DND-41 (cell line): ENCODE measurements at regions not wholly inside any gene's neighbourhood (a gene's known extent, or its start where the extent isn't known, plus 50 kb on each side); places are given as distances from the start of the nearest gene placed in this dataset.

Experiments used
- ATAC-seq: fragments of 200-7000 bp; cut with Tn5 transposase; 3 replicates; pipeline ENCODE4 v1.9.1; 2021; ENCODE audit warnings: low read depth; ENCODE audit not compliant: insufficient read depth
- DNase-seq: peaks from one replicate; pipeline ENCODE4 v3.0.0-alpha.2; 2020
- H2AFZ ChIP-seq: 2 replicates; pipeline ENCODE4 v1.6.0; 2012; ENCODE audit warnings: low read depth, low read length
- H3K27ac ChIP-seq: 2 replicates; pipeline ENCODE4 v1.5.1; 2012; ENCODE audit warnings: low read length, inconsistent platforms
- H3K27me3 ChIP-seq: fragments of 200-600 bp; sonication (generic); 2 replicates; pipeline ENCODE4 v1.6.0; 2012; ENCODE audit warnings: low read length, mild to moderate bottlenecking, inconsistent platforms; ENCODE audit not compliant: insufficient read depth, poor library complexity
- H3K36me3 ChIP-seq: 2 replicates; pipeline ENCODE4 v1.5.1; 2012; ENCODE audit warnings: low read length, inconsistent platforms; ENCODE audit not compliant: insufficient read depth
- H3K4me1 ChIP-seq: 2 replicates; pipeline ENCODE4 v1.5.1; 2012; ENCODE audit warnings: mild to moderate bottlenecking, low read length; ENCODE audit not compliant: insufficient read depth
- H3K4me2 ChIP-seq: 2 replicates; pipeline ENCODE4 v1.6.0; 2012; ENCODE audit warnings: mild to moderate bottlenecking, moderate library complexity, low read length, inconsistent platforms; ENCODE audit not compliant: insufficient read depth
- H3K4me3 ChIP-seq, 2 experiments: fragments of 200-600 bp in 1 of 2; shearing (Covaris generic) in 1 of 2; 2 replicates each; pipeline ENCODE4 v1.5.1; 2012 to 2016; ENCODE audit warnings: inconsistent platforms in 2 of 2, low read length in 2 of 2, mild to moderate bottlenecking in 2 of 2, low read depth in 1 of 2, moderate library complexity in 1 of 2
- H3K79me2 ChIP-seq: 2 replicates; pipeline ENCODE4 v1.6.0; 2012; ENCODE audit warnings: low read length, inconsistent platforms; ENCODE audit not compliant: insufficient read depth
- H3K9ac ChIP-seq: 2 replicates; pipeline ENCODE4 v1.6.0; 2012; ENCODE audit warnings: low read depth, mild to moderate bottlenecking, inconsistent platforms, low read length, moderate library complexity
- H3K9me3 ChIP-seq: 2 replicates; pipeline ENCODE4 v1.5.1; 2012; ENCODE audit warnings: low read length, moderate library complexity, mild to moderate bottlenecking, inconsistent platforms; ENCODE audit not compliant: insufficient read depth, severe bottlenecking
- H4K20me1 ChIP-seq: 2 replicates; pipeline ENCODE4 v1.6.0; 2012; ENCODE audit warnings: low read length; ENCODE audit not compliant: insufficient read depth
- CTCF ChIP-seq: IDR thresholded peaks from 2 replicates; pipeline ENCODE4 v1.5.1; 2012; ENCODE audit warnings: borderline replicate concordance, low read length, moderate library complexity, mild to moderate bottlenecking; ENCODE audit not compliant: poor library complexity, severe bottlenecking; ENCODE audit errors: extremely low read depth
- EZH2 ChIP-seq: IDR thresholded peaks from 3 replicates; pipeline ENCODE4 v1.6.1; 2012; ENCODE audit warnings: borderline replicate concordance, low read depth, mild to moderate bottlenecking, moderate library complexity, low read length, inconsistent platforms; ENCODE audit not compliant: severe bottlenecking

GRCh38 chr19:31023038-31023437 is 326.2 kb downstream of the TSHZ3 start:
- ATAC-seq (no peak), DNase-seq (no peak)
- no peak overlapping the region for H3K27ac ChIP-seq
- H3K9me3 ChIP-seq: no peaks in the 10 kb centered on the region
- no peaks in the 10 kb centered on the region for H4K20me1 ChIP-seq
- no peak overlapping the region for H3K4me2 ChIP-seq
- no peak overlapping the region for H2AFZ ChIP-seq
- no peaks in the 10 kb centered on the region for H3K79me2 ChIP-seq
- no peak overlapping the region for H3K4me3 ChIP-seq
- no peaks in the 10 kb centered on the region for H3K36me3 ChIP-seq
- no peaks in the 10 kb centered on the region for H3K4me1 ChIP-seq
- H3K27me3 ChIP-seq: no peaks in the 10 kb centered on the region
- TF ChIP-seq EZH2: no peak
- no peak for TF ChIP-seq CTCF
- no peak overlapping the region for H3K9ac ChIP-seq

GRCh38 chr19:31018936-31019335 is 330.3 kb downstream of the TSHZ3 start:
- Histone ChIP-seq H3K36me3 (no peaks in the 10 kb centered on the region), H3K79me2 (no peaks in the 10 kb centered on the region), H3K27me3 (no peaks in the 10 kb centered on the region), H4K20me1 (no peaks in the 10 kb centered on the region), H3K4me1 (no peaks in the 10 kb centered on the region), H3K9ac (no peak overlapping the region), H3K4me2 (no peak overlapping the region), H3K27ac (no peak overlapping the region), H2AFZ (no peak overlapping the region), H3K9me3 (no peaks in the 10 kb centered on the region), H3K4me3 (no peak overlapping the region)
- DNase-seq (no peak), ATAC-seq (no peak)
- TF ChIP-seq CTCF (no peak), EZH2 (no peak)

GRCh38 chr19:31015778-31016177 is 333.5 kb downstream of the TSHZ3 start:
- no peak overlapping the region for H3K9ac ChIP-seq
- no peaks in the 10 kb centered on the region for H3K4me1 ChIP-seq
- H2AFZ ChIP-seq: no peak overlapping the region
- no peaks in the 10 kb centered on the region for H3K79me2 ChIP-seq
- no peak overlapping the region for H3K4me3 ChIP-seq
- no peak for ATAC-seq
- H3K4me2 ChIP-seq: no peak overlapping the region
- no peak for TF ChIP-seq EZH2
- TF ChIP-seq CTCF: no peak
- no peaks in the 10 kb centered on the region for H3K36me3 ChIP-seq
- no peaks in the 10 kb centered on the region for H3K9me3 ChIP-seq
- no peaks in the 10 kb centered on the region for H3K27me3 ChIP-seq
- no peaks in the 10 kb centered on the region for H4K20me1 ChIP-seq
- H3K27ac ChIP-seq: no peak overlapping the region
- DNase-seq: no peak

GRCh38 chr19:31014668-31015067 is 334.6 kb downstream of the TSHZ3 start:
- Histone ChIP-seq H2AFZ (no peak overlapping the region), H3K27me3 (no peaks in the 10 kb centered on the region), H3K4me1 (no peaks in the 10 kb centered on the region), H3K4me3 (no peak overlapping the region), H3K27ac (no peak overlapping the region), H3K36me3 (no peaks in the 10 kb centered on the region), H3K9ac (no peak overlapping the region), H3K9me3 (no peaks in the 10 kb centered on the region), H4K20me1 (no peaks in the 10 kb centered on the region), H3K4me2 (no peak overlapping the region), H3K79me2 (no peaks in the 10 kb centered on the region)
- ATAC-seq: no peak
- TF ChIP-seq EZH2 (no peak), CTCF (no peak)
- no peak for DNase-seq
